ENCODE measurements at regions not wholly inside any gene's neighbourhood (a gene's known extent, or its start where the extent isn't known, plus 50 kb on each side); places are given as distances from the start of the nearest gene placed in this dataset.
"Not testable (repeated sequence)": the region's sequence is repeated elsewhere in the genome, so short reads cannot be mapped to it uniquely, and the experiment has no call there.

GRCh38 chr1:83438316-83438715 is 560.6 kb downstream of the TTLL7 start:
- H3K36me3 ChIP-seq; H3K4me3 ChIP-seq; H3K9me3 ChIP-seq; ATAC-seq; DNase-seq; H3K27ac ChIP-seq; intact Hi-C loops (cut with DNase I); H3K27me3 ChIP-seq; H3K4me1 ChIP-seq: not testable (repeated sequence)
- WGBS, 2 donors = 92 to 100% methylated on average over 1 of the region's 1 CpG
- peak; percentile 84 for FAIRE-seq

- H3K27ac ChIP-seq; H3K27me3 ChIP-seq; FAIRE-seq; H3K4me3 ChIP-seq; intact Hi-C loops (cut with DNase I); H3K9me3 ChIP-seq; H3K36me3 ChIP-seq; DNase-seq; H3K4me1 ChIP-seq: not testable (repeated sequence)
- WGBS, 2 donors = 63 to 80% methylated on average over 2 of the region's 2 CpGs
- peak in 1 of 4 donors; percentile 65 for ATAC-seq
These were observed 563.6 kb downstream of the TTLL7 start for GRCh38 chr1:83435336-83435735.

- H3K27me3 ChIP-seq; H3K36me3 ChIP-seq; ATAC-seq; DNase-seq; H3K27ac ChIP-seq; FAIRE-seq; H3K4me1 ChIP-seq; H3K9me3 ChIP-seq; H3K4me3 ChIP-seq; intact Hi-C loops (cut with DNase I): not testable (repeated sequence)
- WGBS, 2 donors = 95 to 96% methylated on average over 2 of the region's 2 CpGs
These were observed 571.4 kb downstream of the TTLL7 start for GRCh38 chr1:83427566-83427965.

- intact Hi-C loops (cut with DNase I); H3K27me3 ChIP-seq; H3K4me1 ChIP-seq; H3K36me3 ChIP-seq; FAIRE-seq; ATAC-seq; H3K9me3 ChIP-seq; DNase-seq; H3K27ac ChIP-seq; H3K4me3 ChIP-seq: not testable (repeated sequence)
- WGBS, 2 donors = 84 to 90% methylated on average over 6 of the region's 6 CpGs
These were observed 575.5 kb downstream of the TTLL7 start for GRCh38 chr1:83423382-83423781.

- ATAC-seq = no peak
- Histone ChIP-seq H3K4me1 (no peaks in the 10 kb centered on the region), H3K27ac (no peak overlapping the region), H3K4me3 (no peak overlapping the region), H3K27me3 (no peaks in the 10 kb centered on the region), H3K36me3 (no peaks in the 10 kb centered on the region), H3K9me3 (no peaks in the 10 kb centered on the region)
- TF ChIP-seq CTCF (IDR thresholded peaks at IDR 0.05) = no peak
- no peak for DNase-seq
- WGBS, 2 donors = 94 to 100% methylated on average over 1 of the region's 1 CpG
- intact Hi-C loops (cut with DNase I) = no loop called here
- no peak for FAIRE-seq
These were observed 580.4 kb downstream of the TTLL7 start for GRCh38 chr1:83418558-83418957.

GRCh38 chr1:83413839-83414107 is 585.2 kb downstream of the TTLL7 start:
- H3K9me3 ChIP-seq; H3K4me1 ChIP-seq; ATAC-seq; H3K36me3 ChIP-seq; FAIRE-seq; intact Hi-C loops (cut with DNase I); H3K4me3 ChIP-seq; H3K27ac ChIP-seq; H3K27me3 ChIP-seq; DNase-seq: not testable (repeated sequence)
- 47 to 68% methylated on average over 2 to 3 of the region's 6 CpGs for WGBS, 2 donors

GRCh38 chr1:83410746-83411413 is 588.1 kb downstream of the TTLL7 start:
- H3K4me3 ChIP-seq; H3K9me3 ChIP-seq; DNase-seq; intact Hi-C loops (cut with DNase I); H3K27ac ChIP-seq; H3K27me3 ChIP-seq; H3K36me3 ChIP-seq; FAIRE-seq; H3K4me1 ChIP-seq: not testable (repeated sequence)
- ATAC-seq = peak in 1 of 4 donors; percentile 24
- whole genome bisulfite sequencing, 2 donors = 70 to 75% methylated on average over 5 of the region's 6 CpGs

GRCh38 chr1:83406693-83407371 is 592.1 kb downstream of the TTLL7 start:
- H3K4me3 ChIP-seq; H3K36me3 ChIP-seq; H3K4me1 ChIP-seq; FAIRE-seq; H3K27me3 ChIP-seq; H3K9me3 ChIP-seq; intact Hi-C loops (cut with DNase I); ATAC-seq; H3K27ac ChIP-seq; DNase-seq: not testable (repeated sequence)
- WGBS, 2 donors = 91 to 93% methylated on average over 3 of the region's 7 CpGs

GRCh38 chr1:83405789-83406188 is 593.1 kb downstream of the TTLL7 start:
- H3K36me3 ChIP-seq; FAIRE-seq; ATAC-seq; H3K4me1 ChIP-seq; DNase-seq; H3K9me3 ChIP-seq; H3K27me3 ChIP-seq; H3K27ac ChIP-seq; intact Hi-C loops (cut with DNase I); H3K4me3 ChIP-seq: not testable (repeated sequence)
- WGBS, 2 donors = 65 to 69% methylated on average over 1 of the region's 1 CpG

GRCh38 chr1:83403500-83403899 is 595.4 kb downstream of the TTLL7 start:
- H3K4me3 ChIP-seq; H3K4me1 ChIP-seq; H3K27ac ChIP-seq; H3K27me3 ChIP-seq; FAIRE-seq; H3K9me3 ChIP-seq; DNase-seq; H3K36me3 ChIP-seq; intact Hi-C loops (cut with DNase I): not testable (repeated sequence)
- WGBS, 2 donors = 48 to 55% methylated on average over 7 of the region's 7 CpGs
- peak in 3 of 4 donors; percentile 32 to 50 (median 36) for ATAC-seq

- H3K4me3 ChIP-seq; intact Hi-C loops (cut with DNase I); H3K27ac ChIP-seq; H3K27me3 ChIP-seq; H3K4me1 ChIP-seq; H3K36me3 ChIP-seq; FAIRE-seq; H3K9me3 ChIP-seq: not testable (repeated sequence)
- 79 to 81% methylated on average over 1 of the region's 1 CpG for WGBS, 2 donors
- ATAC-seq (peak in 2 of 4 donors; percentile 58 to 73), DNase-seq (peak in 1 of 6 donors; percentile 3)
These were observed 597.8 kb downstream of the TTLL7 start for GRCh38 chr1:83401146-83401545.

- intact Hi-C loops (cut with DNase I); H3K4me1 ChIP-seq; ATAC-seq; H3K36me3 ChIP-seq; H3K27ac ChIP-seq; DNase-seq; H3K9me3 ChIP-seq; H3K27me3 ChIP-seq; H3K4me3 ChIP-seq; FAIRE-seq: not testable (repeated sequence)
These were observed 598.8 kb downstream of the TTLL7 start for GRCh38 chr1:83400173-83400572.

Data from pancreas (tissue), 10 donors.